Neural cell (in vitro differentiated cells): ENCODE measurements at regions not wholly inside any gene's neighbourhood (a gene's known extent, or its start where the extent isn't known, plus 50 kb on each side); places are given as distances from the start of the nearest gene placed in this dataset.

Experiments
- H2AFZ ChIP-seq: fragments of 200-600, 300-800 bp; sonication (generic), shearing (Covaris generic); 2 replicates; pipeline ENCODE4 v1.6.0; 2014; ENCODE audit warnings: low read depth, mild to moderate bottlenecking, antibody characterized with exemption, low read length, moderate library complexity
- H3F3A ChIP-seq: fragments of 200-600 bp; shearing (Covaris generic); 2 replicates; pipeline ENCODE4 v1.6.1; 2016; ENCODE audit warnings: mild to moderate bottlenecking, moderate library complexity, mixed read lengths, antibody characterized with exemption, low read length; ENCODE audit not compliant: insufficient read depth, poor library complexity, severe bottlenecking
- H3K27ac ChIP-seq: fragments of 200-600, 300-800 bp; sonication (generic), shearing (Covaris generic); 2 replicates; pipeline ENCODE4 v1.5.1; 2014; ENCODE audit warnings: mild to moderate bottlenecking, low read length, moderate library complexity
- H3K27me3 ChIP-seq: fragments of 300-800, 200-600 bp; sonication (generic), shearing (Covaris generic); 2 replicates; pipeline ENCODE4 v1.6.0; 2014; ENCODE audit warnings: mild to moderate bottlenecking, low read depth, low read length, moderate library complexity; ENCODE audit not compliant: insufficient read depth
- H3K36me3 ChIP-seq: fragments of 300-800, 200-600 bp; sonication (generic), shearing (Covaris generic); 2 replicates; pipeline ENCODE4 v1.5.1; 2014; ENCODE audit warnings: mild to moderate bottlenecking, antibody characterized with exemption, low read length, moderate library complexity; ENCODE audit not compliant: insufficient read depth
- H3K4me2 ChIP-seq: fragments of 300-800, 200-600 bp; sonication (generic), shearing (Covaris generic); 2 replicates; pipeline ENCODE4 v1.6.0; 2014; ENCODE audit warnings: mild to moderate bottlenecking, low read length
- H3K4me3 ChIP-seq: fragments of 300-800, 200-600 bp; sonication (generic), shearing (Covaris generic); 2 replicates; pipeline ENCODE4 v1.5.1; 2014; ENCODE audit warnings: mild to moderate bottlenecking, low read length, moderate library complexity
- H3K79me2 ChIP-seq: fragments of 200-600 bp; shearing (Covaris generic); replicated peaks from 2 replicates; pipeline ENCODE4 v1.6.0; 2014; ENCODE audit warnings: mild to moderate bottlenecking, low read length, moderate library complexity; ENCODE audit not compliant: insufficient read depth
- H3K9ac ChIP-seq: fragments of 300-800, 200-600 bp; sonication (generic), shearing (Covaris generic); 2 replicates; pipeline ENCODE4 v1.6.1; 2016; ENCODE audit warnings: mild to moderate bottlenecking, low read length, mixed read lengths
- H3K9me2 ChIP-seq: fragments of 200-600 bp; shearing (Covaris generic); 2 replicates; pipeline ENCODE4 v1.6.1; 2016; ENCODE audit warnings: mild to moderate bottlenecking, low read length, mixed read lengths; ENCODE audit not compliant: insufficient read depth
- H3K9me3 ChIP-seq: fragments of 200-600, 300-800 bp; sonication (generic), shearing (Covaris generic); 2 replicates; pipeline ENCODE4 v1.6.1; 2016; ENCODE audit warnings: mild to moderate bottlenecking, mixed run types, low read length, moderate library complexity, mixed read lengths
- H4K20me1 ChIP-seq: fragments of 200-600 bp; shearing (Covaris generic); 2 replicates; pipeline ENCODE4 v1.6.1; 2016; ENCODE audit warnings: mild to moderate bottlenecking, mixed run types; ENCODE audit not compliant: insufficient read depth
- EP300 ChIP-seq: fragments of 450-650 bp; conservative IDR thresholded peaks from 2 replicates; pipeline ENCODE4 v1.6.1; 2014; ENCODE audit warnings: antibody characterized with exemption, mild to moderate bottlenecking, moderate library complexity; ENCODE audit not compliant: poor library complexity, severe bottlenecking
- EZH2 ChIP-seq: fragments of 200-600, 300-800 bp; shearing (Covaris generic), sonication (generic); IDR thresholded peaks from 2 replicates; pipeline ENCODE4 v1.6.1; 2014; ENCODE audit warnings: antibody characterized with exemption, low read length, borderline replicate concordance, mild to moderate bottlenecking; ENCODE audit not compliant: insufficient read depth, poor library complexity, severe bottlenecking
- MXI1 ChIP-seq: fragments of 450-650 bp; conservative IDR thresholded peaks from 2 replicates; pipeline ENCODE4 v1.6.1; 2014; ENCODE audit warnings: antibody characterized with exemption, mild to moderate bottlenecking; ENCODE audit not compliant: poor library complexity, severe bottlenecking
- POLR2AphosphoS5 ChIP-seq: IDR thresholded peaks from 2 replicates; pipeline ENCODE4 v1.6.1; 2012
- RAD21 ChIP-seq: fragments of 450-650 bp; conservative IDR thresholded peaks from 2 replicates; pipeline ENCODE4 v1.6.1; 2014; ENCODE audit warnings: antibody characterized with exemption, mild to moderate bottlenecking, moderate library complexity
- SMC3 ChIP-seq: fragments of 450-650 bp; conservative IDR thresholded peaks from 2 replicates; pipeline ENCODE4 v1.6.1; 2014; ENCODE audit warnings: antibody characterized with exemption, mild to moderate bottlenecking, moderate library complexity; ENCODE audit not compliant: poor library complexity
- TAF1 ChIP-seq: IDR thresholded peaks from 2 replicates; pipeline ENCODE4 v1.6.1; 2012; ENCODE audit warnings: low read depth
- TF ChIP-seq, protein P1 (sequence below): IDR thresholded peaks from 2 replicates; pipeline ENCODE4 v1.6.1; 2012; ENCODE audit warnings: borderline replicate concordance
- TF ChIP-seq, protein P2 (sequence below): fragments of 450-650 bp; IDR thresholded peaks from 2 replicates; pipeline ENCODE4 v1.5.1; 2014; ENCODE audit warnings: antibody characterized with exemption, mild to moderate bottlenecking, moderate library complexity; ENCODE audit not compliant: poor library complexity, severe bottlenecking

DNA sequence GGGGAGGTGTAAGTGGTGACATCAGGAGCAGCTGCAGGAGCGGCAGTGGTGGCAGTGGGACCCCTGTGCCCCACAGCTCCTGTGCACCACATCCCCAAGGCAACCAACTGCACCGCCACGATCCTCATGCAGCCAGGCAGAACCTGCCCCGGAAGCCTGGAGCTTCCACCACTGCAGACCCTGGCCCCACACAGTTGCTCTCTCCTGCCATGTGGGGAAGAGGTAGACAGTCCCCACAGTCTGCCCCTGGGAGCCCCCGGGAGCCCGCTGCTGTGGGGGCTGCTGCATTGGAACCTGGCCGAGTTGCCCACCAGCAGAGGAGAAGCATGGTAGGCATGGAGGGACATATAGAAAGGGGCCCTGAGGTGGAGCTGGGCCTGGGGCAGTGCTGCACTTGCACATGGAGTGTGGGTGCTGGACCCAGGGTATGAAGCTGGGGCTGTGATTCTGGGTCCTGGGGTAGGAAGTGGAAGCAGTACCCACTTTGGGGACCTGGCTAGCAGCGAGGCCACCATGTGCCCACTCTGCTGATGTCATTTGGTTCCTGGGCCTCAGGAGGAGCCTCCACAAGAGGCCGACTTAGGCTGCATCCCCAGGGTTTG, 623.3 kb upstream of the LRRTM4 start:
- Histone ChIP-seq H2AFZ (no peak overlapping the region), H3K4me2 (no peak overlapping the region), H3F3A (no peaks in the 10 kb centered on the region), H3K9me3 (no peaks in the 10 kb centered on the region), H3K9ac (no peak overlapping the region), H3K4me3 (no peak overlapping the region), H3K36me3 (no peaks in the 10 kb centered on the region), H4K20me1 (no peaks in the 10 kb centered on the region), H3K79me2 (no peaks in the 10 kb centered on the region), H3K27ac (no peak overlapping the region), H3K9me2 (no peaks in the 10 kb centered on the region), H3K27me3 (no peaks in the 10 kb centered on the region)
- TF ChIP-seq TAF1: no peak
- TF ChIP-seq MXI1: no peak
- TF ChIP-seq POLR2AphosphoS5: no peak
- TF ChIP-seq RAD21: no peak
- TF ChIP-seq EP300: no peak
- TF ChIP-seq EZH2: no peak
- no peak for TF ChIP-seq SMC3
- TF ChIP-seq, protein P1, sequence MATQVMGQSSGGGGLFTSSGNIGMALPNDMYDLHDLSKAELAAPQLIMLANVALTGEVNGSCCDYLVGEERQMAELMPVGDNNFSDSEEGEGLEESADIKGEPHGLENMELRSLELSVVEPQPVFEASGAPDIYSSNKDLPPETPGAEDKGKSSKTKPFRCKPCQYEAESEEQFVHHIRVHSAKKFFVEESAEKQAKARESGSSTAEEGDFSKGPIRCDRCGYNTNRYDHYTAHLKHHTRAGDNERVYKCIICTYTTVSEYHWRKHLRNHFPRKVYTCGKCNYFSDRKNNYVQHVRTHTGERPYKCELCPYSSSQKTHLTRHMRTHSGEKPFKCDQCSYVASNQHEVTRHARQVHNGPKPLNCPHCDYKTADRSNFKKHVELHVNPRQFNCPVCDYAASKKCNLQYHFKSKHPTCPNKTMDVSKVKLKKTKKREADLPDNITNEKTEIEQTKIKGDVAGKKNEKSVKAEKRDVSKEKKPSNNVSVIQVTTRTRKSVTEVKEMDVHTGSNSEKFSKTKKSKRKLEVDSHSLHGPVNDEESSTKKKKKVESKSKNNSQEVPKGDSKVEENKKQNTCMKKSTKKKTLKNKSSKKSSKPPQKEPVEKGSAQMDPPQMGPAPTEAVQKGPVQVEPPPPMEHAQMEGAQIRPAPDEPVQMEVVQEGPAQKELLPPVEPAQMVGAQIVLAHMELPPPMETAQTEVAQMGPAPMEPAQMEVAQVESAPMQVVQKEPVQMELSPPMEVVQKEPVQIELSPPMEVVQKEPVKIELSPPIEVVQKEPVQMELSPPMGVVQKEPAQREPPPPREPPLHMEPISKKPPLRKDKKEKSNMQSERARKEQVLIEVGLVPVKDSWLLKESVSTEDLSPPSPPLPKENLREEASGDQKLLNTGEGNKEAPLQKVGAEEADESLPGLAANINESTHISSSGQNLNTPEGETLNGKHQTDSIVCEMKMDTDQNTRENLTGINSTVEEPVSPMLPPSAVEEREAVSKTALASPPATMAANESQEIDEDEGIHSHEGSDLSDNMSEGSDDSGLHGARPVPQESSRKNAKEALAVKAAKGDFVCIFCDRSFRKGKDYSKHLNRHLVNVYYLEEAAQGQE: no peak
- TF ChIP-seq, protein P2, sequence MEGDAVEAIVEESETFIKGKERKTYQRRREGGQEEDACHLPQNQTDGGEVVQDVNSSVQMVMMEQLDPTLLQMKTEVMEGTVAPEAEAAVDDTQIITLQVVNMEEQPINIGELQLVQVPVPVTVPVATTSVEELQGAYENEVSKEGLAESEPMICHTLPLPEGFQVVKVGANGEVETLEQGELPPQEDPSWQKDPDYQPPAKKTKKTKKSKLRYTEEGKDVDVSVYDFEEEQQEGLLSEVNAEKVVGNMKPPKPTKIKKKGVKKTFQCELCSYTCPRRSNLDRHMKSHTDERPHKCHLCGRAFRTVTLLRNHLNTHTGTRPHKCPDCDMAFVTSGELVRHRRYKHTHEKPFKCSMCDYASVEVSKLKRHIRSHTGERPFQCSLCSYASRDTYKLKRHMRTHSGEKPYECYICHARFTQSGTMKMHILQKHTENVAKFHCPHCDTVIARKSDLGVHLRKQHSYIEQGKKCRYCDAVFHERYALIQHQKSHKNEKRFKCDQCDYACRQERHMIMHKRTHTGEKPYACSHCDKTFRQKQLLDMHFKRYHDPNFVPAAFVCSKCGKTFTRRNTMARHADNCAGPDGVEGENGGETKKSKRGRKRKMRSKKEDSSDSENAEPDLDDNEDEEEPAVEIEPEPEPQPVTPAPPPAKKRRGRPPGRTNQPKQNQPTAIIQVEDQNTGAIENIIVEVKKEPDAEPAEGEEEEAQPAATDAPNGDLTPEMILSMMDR: no peak

DNA sequence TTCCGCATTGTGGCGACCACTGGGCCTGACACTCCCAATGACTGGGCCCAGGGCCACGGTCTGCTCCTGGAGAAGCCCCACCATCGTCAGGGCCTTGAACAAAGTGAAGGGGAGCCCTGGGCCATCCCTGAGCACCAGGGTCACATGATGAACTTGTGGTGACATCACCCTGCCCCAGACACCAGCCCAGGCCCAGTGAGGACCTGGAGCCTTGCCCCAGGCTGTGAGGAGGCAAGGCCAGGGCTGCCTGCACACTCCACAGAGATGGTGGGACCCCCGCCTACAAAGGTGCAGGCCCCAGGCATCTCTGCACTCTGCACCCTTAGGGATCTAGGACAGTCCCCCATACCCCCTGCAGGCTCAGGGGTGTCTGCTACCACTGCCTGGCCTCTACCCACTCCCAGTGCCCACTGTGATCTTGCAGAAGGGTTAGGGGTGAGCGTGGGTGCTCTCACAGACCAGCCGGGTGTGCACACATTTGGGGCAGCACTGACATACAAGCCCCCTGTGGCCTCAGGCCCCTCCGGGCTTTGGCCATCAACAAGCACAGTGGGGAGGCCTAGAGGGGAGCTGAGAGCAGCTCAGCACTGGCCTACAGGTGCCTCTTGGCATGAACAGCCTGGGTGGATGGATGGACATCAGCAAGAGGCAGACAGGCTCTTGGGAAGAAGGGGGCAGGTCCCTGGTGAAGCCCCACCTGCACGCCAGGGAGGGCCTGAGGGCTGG, 624.0 kb upstream of the LRRTM4 start:
- Histone ChIP-seq H3K4me3 (no peak overlapping the region), H4K20me1 (no peaks in the 10 kb centered on the region), H3K9me2 (no peaks in the 10 kb centered on the region), H3K4me2 (no peak overlapping the region), H3K27ac (no peak overlapping the region), H3K9me3 (no peaks in the 10 kb centered on the region), H3F3A (no peaks in the 10 kb centered on the region), H3K9ac (no peak overlapping the region), H2AFZ (no peak overlapping the region), H3K36me3 (no peaks in the 10 kb centered on the region), H3K27me3 (no peaks in the 10 kb centered on the region), H3K79me2 (no peaks in the 10 kb centered on the region)
- TF ChIP-seq EZH2: no peak
- TF ChIP-seq TAF1: no peak
- TF ChIP-seq RAD21: no peak
- TF ChIP-seq, protein P2: no peak
- no peak for TF ChIP-seq SMC3
- TF ChIP-seq EP300: no peak
- TF ChIP-seq, protein P1: no peak
- no peak for TF ChIP-seq MXI1
